Right lobe of liver (tissue), 4 donors: ENCODE measurements at regions not wholly inside any gene's neighbourhood (a gene's known extent, or its start where the extent isn't known, plus 50 kb on each side); places are given as distances from the start of the nearest gene placed in this dataset.

Source experiments
- POLR2A ChIP-seq: fragments of 450-650 bp; IDR thresholded peaks from one replicate; pipeline ENCODE4 v1.6.1; 2017; ENCODE audit warnings: antibody characterized with exemption, mild to moderate bottlenecking
- TF ChIP-seq, protein P1 (sequence below), 4 donors: fragments of 200-600 bp in 3 of 4; fragments of 450-650 bp in 1 of 4; IDR thresholded peaks; one replicate each; pipeline versions ENCODE4 v1.5.1 to v1.8.0; 2016 to 2022; ENCODE audit warnings: antibody characterized with exemption in 4 of 4, mild to moderate bottlenecking in 2 of 4
- donor health status: DM: no; HTN: no; CAD: no.
- donor health status: DM: no; HTN: no; CAD: no.
- donor health status: DM: no; HTN: yes; CAD: no.

DNA sequence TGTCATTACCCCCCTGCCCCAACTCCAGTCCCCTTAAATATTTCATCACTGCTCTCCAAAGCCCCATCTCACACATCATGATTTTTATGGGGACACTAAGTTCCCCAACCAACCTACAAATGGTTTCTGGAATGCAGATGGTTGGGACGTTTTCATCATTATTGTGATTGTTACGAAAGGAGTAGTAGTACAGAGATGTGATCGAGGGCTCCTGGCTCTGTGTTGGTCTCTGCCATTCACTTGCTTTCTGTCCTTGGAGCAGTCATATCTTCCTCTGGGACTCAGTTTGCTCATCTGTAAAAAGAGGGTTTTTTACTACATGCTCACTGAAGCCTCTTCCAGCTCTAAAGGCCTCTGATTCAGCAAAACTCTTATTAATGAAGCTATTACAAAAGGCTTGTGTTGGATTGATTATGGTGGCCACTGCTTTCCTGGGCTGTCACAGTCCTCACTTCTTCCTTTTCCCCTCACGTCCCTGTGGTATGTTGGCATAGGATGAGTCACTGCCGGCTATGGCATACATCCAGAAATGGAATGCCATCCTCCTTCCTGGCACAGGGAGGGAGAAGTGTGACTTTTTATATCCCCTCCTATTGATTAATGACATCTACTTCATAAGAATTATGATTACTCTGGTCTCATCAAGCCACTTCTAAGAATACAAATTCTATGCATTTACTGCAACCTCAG lies 593.7 kb downstream of the METTL15 start:
- TF ChIP-seq, protein P1, sequence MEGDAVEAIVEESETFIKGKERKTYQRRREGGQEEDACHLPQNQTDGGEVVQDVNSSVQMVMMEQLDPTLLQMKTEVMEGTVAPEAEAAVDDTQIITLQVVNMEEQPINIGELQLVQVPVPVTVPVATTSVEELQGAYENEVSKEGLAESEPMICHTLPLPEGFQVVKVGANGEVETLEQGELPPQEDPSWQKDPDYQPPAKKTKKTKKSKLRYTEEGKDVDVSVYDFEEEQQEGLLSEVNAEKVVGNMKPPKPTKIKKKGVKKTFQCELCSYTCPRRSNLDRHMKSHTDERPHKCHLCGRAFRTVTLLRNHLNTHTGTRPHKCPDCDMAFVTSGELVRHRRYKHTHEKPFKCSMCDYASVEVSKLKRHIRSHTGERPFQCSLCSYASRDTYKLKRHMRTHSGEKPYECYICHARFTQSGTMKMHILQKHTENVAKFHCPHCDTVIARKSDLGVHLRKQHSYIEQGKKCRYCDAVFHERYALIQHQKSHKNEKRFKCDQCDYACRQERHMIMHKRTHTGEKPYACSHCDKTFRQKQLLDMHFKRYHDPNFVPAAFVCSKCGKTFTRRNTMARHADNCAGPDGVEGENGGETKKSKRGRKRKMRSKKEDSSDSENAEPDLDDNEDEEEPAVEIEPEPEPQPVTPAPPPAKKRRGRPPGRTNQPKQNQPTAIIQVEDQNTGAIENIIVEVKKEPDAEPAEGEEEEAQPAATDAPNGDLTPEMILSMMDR (IDR thresholded peaks at IDR 0.05), result no peak
- no peak for TF ChIP-seq POLR2A
